ENCODE measurements at regions not wholly inside any gene's neighbourhood (a gene's known extent, or its start where the extent isn't known, plus 50 kb on each side); places are given as distances from the start of the nearest gene placed in this dataset.

DNA sequence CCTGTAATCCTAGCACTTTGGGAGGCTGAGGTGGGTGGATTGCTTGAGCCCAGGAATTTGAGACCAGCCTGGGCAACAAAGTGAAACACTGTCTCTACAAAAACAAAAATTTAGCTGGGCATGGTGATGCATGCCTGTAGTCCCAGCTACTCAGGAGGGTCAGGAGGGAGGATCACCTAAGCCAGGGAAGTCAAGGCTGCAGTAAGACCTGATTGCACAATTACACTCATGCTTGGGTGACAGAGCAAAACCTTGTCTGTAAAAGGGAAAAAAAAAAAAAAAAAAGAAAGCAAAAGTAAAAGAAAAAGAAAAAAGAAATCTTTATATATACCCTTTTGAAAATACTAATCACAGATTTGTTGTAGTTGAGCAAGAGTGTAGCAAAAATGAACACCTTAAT lies 801.0 kb upstream of the IGFBP7 start:
- TF ChIP-seq, protein P1, sequence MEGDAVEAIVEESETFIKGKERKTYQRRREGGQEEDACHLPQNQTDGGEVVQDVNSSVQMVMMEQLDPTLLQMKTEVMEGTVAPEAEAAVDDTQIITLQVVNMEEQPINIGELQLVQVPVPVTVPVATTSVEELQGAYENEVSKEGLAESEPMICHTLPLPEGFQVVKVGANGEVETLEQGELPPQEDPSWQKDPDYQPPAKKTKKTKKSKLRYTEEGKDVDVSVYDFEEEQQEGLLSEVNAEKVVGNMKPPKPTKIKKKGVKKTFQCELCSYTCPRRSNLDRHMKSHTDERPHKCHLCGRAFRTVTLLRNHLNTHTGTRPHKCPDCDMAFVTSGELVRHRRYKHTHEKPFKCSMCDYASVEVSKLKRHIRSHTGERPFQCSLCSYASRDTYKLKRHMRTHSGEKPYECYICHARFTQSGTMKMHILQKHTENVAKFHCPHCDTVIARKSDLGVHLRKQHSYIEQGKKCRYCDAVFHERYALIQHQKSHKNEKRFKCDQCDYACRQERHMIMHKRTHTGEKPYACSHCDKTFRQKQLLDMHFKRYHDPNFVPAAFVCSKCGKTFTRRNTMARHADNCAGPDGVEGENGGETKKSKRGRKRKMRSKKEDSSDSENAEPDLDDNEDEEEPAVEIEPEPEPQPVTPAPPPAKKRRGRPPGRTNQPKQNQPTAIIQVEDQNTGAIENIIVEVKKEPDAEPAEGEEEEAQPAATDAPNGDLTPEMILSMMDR (IDR thresholded peaks at IDR 0.05; ENCODE audit: low read length), result no peak
- TF ChIP-seq EZH2 (IDR thresholded peaks at IDR 0.05; ENCODE audit: borderline replicate concordance, low read length), result no peak

Measured in OCI-LY1 (cell line).